IMR-90 (cell line): ENCODE measurements at regions not wholly inside any gene's neighbourhood (a gene's known extent, or its start where the extent isn't known, plus 50 kb on each side); places are given as distances from the start of the nearest gene placed in this dataset.

Source experiments
- ATAC-seq: fragments of 200-7000 bp; cut with Tn5 transposase; 2 replicates; pipeline ENCODE4 v1.9.1; 2020; ENCODE audit warnings: low read depth, mild to moderate bottlenecking, moderate library complexity
- BruUV-seq: library from RNA; stranded (reverse); fragments of 400-500 nt; replicated peaks from 2 replicates; lab custom pipeline; 2021; lab: Mats Ljungman, UMichigan
- CTCF ChIA-PET: fragments of 300-600 bp; formaldehyde crosslinking; extraction: SDS; loops from one replicate; lab custom pipeline; 2021; ENCODE audit warnings: antibody characterized with exemption; lab: Yijun Ruan, JAX
- POLR2A ChIA-PET: fragments of 300-600 bp; sonication (Branson Sonifier 250); formaldehyde crosslinking; loops from one replicate; lab custom pipeline; 2022; ENCODE audit warnings: antibody characterized with exemption; ENCODE audit not compliant: unreplicated experiment; lab: Charles Lee
- DNase-seq: peaks from one replicate; pipeline ENCODE4 v3.0.0; 2013
- H2AFZ ChIP-seq: replicated peaks from 2 replicates; pipeline ENCODE3; 2013; ENCODE audit warnings: low read length, mild to moderate bottlenecking; ENCODE audit not compliant: poor library complexity
- H2AK5ac ChIP-seq: 2 replicates; pipeline ENCODE4 v1.6.1; 2013; ENCODE audit warnings: low read depth, low read length, inconsistent platforms
- H2AK9ac ChIP-seq: replicated peaks from 2 replicates; pipeline ENCODE3; 2013; ENCODE audit warnings: mild to moderate bottlenecking, low read depth, low read length, moderate library complexity; ENCODE audit not compliant: poor library complexity
- H2BK120ac ChIP-seq: 2 replicates; pipeline ENCODE4 v1.6.1; 2013; ENCODE audit warnings: low read depth, low read length, inconsistent platforms
- H2BK15ac ChIP-seq: 3 replicates; pipeline ENCODE4 v1.6.1; 2013; ENCODE audit warnings: low read depth, low read length, inconsistent platforms
- H2BK20ac ChIP-seq: 2 replicates; pipeline ENCODE4 v1.6.1; 2013; ENCODE audit warnings: low read depth, mild to moderate bottlenecking, inconsistent platforms, low read length, moderate library complexity
- H2BK5ac ChIP-seq: 2 replicates; pipeline ENCODE4 v1.6.1; 2013; ENCODE audit warnings: mild to moderate bottlenecking, low read depth, low read length, inconsistent platforms; ENCODE audit not compliant: poor library complexity, severe bottlenecking
- H3K14ac ChIP-seq: replicated peaks from 2 replicates; pipeline ENCODE4 v1.6.1; 2013; ENCODE audit warnings: low read depth, low read length, inconsistent platforms
- H3K18ac ChIP-seq: 2 replicates; pipeline ENCODE4 v1.6.1; 2013; ENCODE audit warnings: low read depth, low read length, control low read depth
- H3K23ac ChIP-seq: 2 replicates; pipeline ENCODE4 v1.6.1; 2013; ENCODE audit warnings: low read depth, low read length, inconsistent platforms
- H3K27ac ChIP-seq: 2 replicates; pipeline ENCODE4 v1.5.1; 2013; ENCODE audit warnings: mild to moderate bottlenecking, control low read depth, low read length; ENCODE audit not compliant: insufficient read depth
- H3K27me3 ChIP-seq: 2 replicates; pipeline ENCODE4 v1.6.1; 2013; ENCODE audit warnings: low read length; ENCODE audit not compliant: control insufficient read depth, insufficient read depth
- H3K36me3 ChIP-seq: 2 replicates; pipeline ENCODE4 v1.6.1; 2013; ENCODE audit warnings: low read length, mixed read lengths; ENCODE audit not compliant: control insufficient read depth, insufficient read depth
- H3K4ac ChIP-seq: 2 replicates; pipeline ENCODE4 v1.6.1; 2013; ENCODE audit warnings: low read depth, low read length, inconsistent platforms
- H3K4me1 ChIP-seq: 2 replicates; pipeline ENCODE4 v1.6.1; 2013; ENCODE audit warnings: low read length, mixed read lengths; ENCODE audit not compliant: control insufficient read depth, insufficient read depth
- H3K4me2 ChIP-seq: 2 replicates; pipeline ENCODE4 v1.6.1; 2013; ENCODE audit warnings: low read depth, mild to moderate bottlenecking, control low read depth, low read length, moderate library complexity
- H3K4me3 ChIP-seq: 2 replicates; pipeline ENCODE4 v1.5.1; 2013; ENCODE audit warnings: low read depth, mild to moderate bottlenecking, control low read depth, low read length, moderate library complexity; ENCODE audit not compliant: insufficient read depth
- H3K56ac ChIP-seq: 2 replicates; pipeline ENCODE4 v1.6.1; 2013; ENCODE audit warnings: low read length, inconsistent platforms; ENCODE audit not compliant: insufficient read depth; ENCODE audit errors: extremely low read depth
- H3K79me1 ChIP-seq, 2 experiments: 2 replicates each; pipeline ENCODE4 v1.6.1; 2013; ENCODE audit warnings: low read length in 2 of 2, inconsistent platforms in 1 of 2, low read depth in 1 of 2
- H3K9ac ChIP-seq: 2 replicates; pipeline ENCODE4 v1.6.1; 2013; ENCODE audit warnings: low read depth, low read length, control low read depth
- H3K9me1 ChIP-seq: 2 replicates; pipeline ENCODE4 v1.6.1; 2013; ENCODE audit warnings: low read length, inconsistent platforms; ENCODE audit not compliant: insufficient read depth
- H3K9me3 ChIP-seq: 2 replicates; pipeline ENCODE4 v1.6.1; 2013; ENCODE audit warnings: low read length; ENCODE audit not compliant: control insufficient read depth, insufficient read depth
- H4K20me1 ChIP-seq: 2 replicates; pipeline ENCODE4 v1.6.1; 2013; ENCODE audit warnings: low read length, inconsistent platforms; ENCODE audit not compliant: insufficient read depth
- H4K5ac ChIP-seq: 2 replicates; pipeline ENCODE4 v1.6.1; 2013; ENCODE audit warnings: mild to moderate bottlenecking, low read depth, low read length, control low read depth
- H4K8ac ChIP-seq, 2 experiments: 2 replicates each; pipeline ENCODE4 v1.6.1; 2013; ENCODE audit warnings: low read depth in 2 of 2, low read length in 2 of 2, control low read depth in 1 of 2, inconsistent platforms in 1 of 2
- H4K91ac ChIP-seq: 2 replicates; pipeline ENCODE4 v1.6.1; 2013; ENCODE audit warnings: low read depth, low read length, inconsistent platforms; ENCODE audit not compliant: insufficient read depth
- WGBS, 2 experiments: methylation state at CpG; one replicate each; pipeline versions ENCODE4 v1.1.5 to v1.1.7; 2013; ENCODE audit warnings: missing lambda C conversion rate in 2 of 2; ENCODE audit not compliant: insufficient read length in 1 of 2; ENCODE audit errors: extremely low coverage in 2 of 2; 5-methylcytosine and 5-hydroxymethylcytosine counted together
- dilution Hi-C: fragments of 300-500 bp; cut with HindIII; formaldehyde crosslinking; loops from one replicate; pipeline ENCODE4 v1.14.3; 2018; ENCODE audit warnings: low sequenced_read_pairs; ENCODE audit not compliant: unreplicated experiment
- in situ Hi-C: fragments of 300-500 bp; cut with MboI; formaldehyde crosslinking; loops from 3 replicates; pipeline ENCODE4 v1.14.3; 2019; ENCODE audit warnings: low sequenced_read_pairs, inconsistent platforms, mixed read lengths
- intact Hi-C: fragments of 100-400 bp; cut with micrococcal nuclease; formaldehyde crosslinking; loops from 2 replicates; pipeline ENCODE4 v1.10.0; 2022
- TF ChIP-seq, protein P1 (sequence below): fragments of 150-350 bp; IDR thresholded peaks from 2 replicates; pipeline ENCODE4 v1.6.1; 2017; ENCODE audit warnings: mild to moderate bottlenecking, antibody characterized with exemption, low read length, low read depth

DNA sequence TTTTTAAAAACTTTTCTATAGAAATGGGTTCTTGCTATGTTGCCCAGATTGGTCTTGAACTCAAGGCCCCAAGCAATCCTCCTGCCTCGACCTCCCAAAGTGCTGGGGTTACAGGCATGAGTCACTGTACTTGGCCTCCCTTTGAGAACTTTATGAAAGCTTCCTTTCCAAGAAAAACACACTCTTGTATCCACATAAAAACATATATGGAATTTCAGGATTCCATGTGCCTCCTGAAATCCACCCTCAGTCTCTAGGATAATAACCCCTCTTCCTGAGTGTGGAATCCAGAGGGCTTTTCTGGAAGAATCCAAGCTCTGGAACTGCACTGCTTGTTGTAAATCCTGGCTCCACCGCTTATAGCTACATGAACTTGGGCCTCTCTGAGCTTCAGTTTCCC, 53.2 kb upstream of the MRTFB start:
- Histone ChIP-seq H3K36me3 (no peaks in the 10 kb centered on the region), H2BK15ac (no peak overlapping the region), H2AK5ac (no peak overlapping the region), H3K23ac (no peak overlapping the region), H4K91ac (no peak overlapping the region), H3K9me1 (no peaks in the 10 kb centered on the region), H3K18ac (no peak overlapping the region), H4K8ac (no peak overlapping the region), H3K4me2 (no peak overlapping the region), H4K5ac (no peak overlapping the region), H2BK20ac (no peak overlapping the region), H3K4ac (no peak overlapping the region), H2AK9ac (no peak overlapping the region), H2AFZ (no peak overlapping the region), H3K4me1 (peaks cover 10% of the 10 kb centered on the region), H3K27me3 (peaks cover 5% of the 10 kb centered on the region), H3K9me3 (no peaks in the 10 kb centered on the region), H3K27ac (no peak overlapping the region), H2BK5ac (no peak overlapping the region), H3K79me1 (no peaks in the 10 kb centered on the region), H2BK120ac (no peak overlapping the region), H3K56ac (no peak overlapping the region), H3K4me3 (no peak overlapping the region), H3K14ac (no peak overlapping the region), H4K20me1 (peaks cover 2% of the 10 kb centered on the region; the same call in 1 of the 2 replicates), H3K9ac (no peak overlapping the region)
- dilution Hi-C loops: no loop called here
- no TSS peak for BruUV-seq
- CTCF ChIA-PET: interaction anchor here (0.5 kb wide), 1 partner anchor 23 kb away, joined by 3 read pairs; no protein-coding TSS in a partner anchor
- POLR2A ChIA-PET: no interaction called here
- WGBS, 2 experiments: 100% methylated on average over 1 of the region's 2 CpGs; no CpG with 5 or more reads in 1 of the 2 experiments
- DNase-seq (no peak), ATAC-seq (no peak)
- TF ChIP-seq, protein P1, sequence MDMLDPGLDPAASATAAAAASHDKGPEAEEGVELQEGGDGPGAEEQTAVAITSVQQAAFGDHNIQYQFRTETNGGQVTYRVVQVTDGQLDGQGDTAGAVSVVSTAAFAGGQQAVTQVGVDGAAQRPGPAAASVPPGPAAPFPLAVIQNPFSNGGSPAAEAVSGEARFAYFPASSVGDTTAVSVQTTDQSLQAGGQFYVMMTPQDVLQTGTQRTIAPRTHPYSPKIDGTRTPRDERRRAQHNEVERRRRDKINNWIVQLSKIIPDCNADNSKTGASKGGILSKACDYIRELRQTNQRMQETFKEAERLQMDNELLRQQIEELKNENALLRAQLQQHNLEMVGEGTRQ: no peak
- in situ Hi-C loops: no loop called here
- intact Hi-C loops: no loop called here
